GM21737 (cell line): ENCODE measurements at regions not wholly inside any gene's neighbourhood (a gene's known extent, or its start where the extent isn't known, plus 50 kb on each side); places are given as distances from the start of the nearest gene placed in this dataset.
"Not testable (repeated sequence)": the region's sequence is repeated elsewhere in the genome, so short reads cannot be mapped to it uniquely, and the experiment has no call there.

ENCODE experiments used
- ATAC-seq: cut with Tn5 transposase; IDR thresholded peaks from one replicate; pipeline ENCODE4 v1.9.1; 2021; ENCODE audit warnings: mild to moderate bottlenecking, moderate library complexity; ENCODE audit not compliant: unreplicated experiment

DNA sequence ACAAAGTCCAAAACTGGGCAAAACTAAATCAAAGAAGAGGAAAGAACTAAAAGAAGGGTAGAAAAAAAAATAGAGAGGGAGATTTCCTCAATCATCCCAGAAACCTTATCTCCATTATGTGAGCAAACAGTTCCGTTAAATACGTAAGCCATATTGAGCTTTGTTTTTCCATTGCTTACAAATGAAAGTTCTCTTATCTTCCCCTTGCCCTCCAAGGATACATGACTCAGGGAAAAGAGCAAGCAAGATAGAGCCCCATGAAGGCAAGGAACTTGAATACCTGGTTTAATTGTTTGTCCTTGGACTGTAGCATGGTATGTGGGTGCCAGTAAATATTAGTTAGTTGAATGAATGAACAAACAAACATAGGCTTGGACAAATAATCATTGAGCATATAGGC is 126.8 kb upstream of the USP15 start:
- no peak for ATAC-seq

DNA sequence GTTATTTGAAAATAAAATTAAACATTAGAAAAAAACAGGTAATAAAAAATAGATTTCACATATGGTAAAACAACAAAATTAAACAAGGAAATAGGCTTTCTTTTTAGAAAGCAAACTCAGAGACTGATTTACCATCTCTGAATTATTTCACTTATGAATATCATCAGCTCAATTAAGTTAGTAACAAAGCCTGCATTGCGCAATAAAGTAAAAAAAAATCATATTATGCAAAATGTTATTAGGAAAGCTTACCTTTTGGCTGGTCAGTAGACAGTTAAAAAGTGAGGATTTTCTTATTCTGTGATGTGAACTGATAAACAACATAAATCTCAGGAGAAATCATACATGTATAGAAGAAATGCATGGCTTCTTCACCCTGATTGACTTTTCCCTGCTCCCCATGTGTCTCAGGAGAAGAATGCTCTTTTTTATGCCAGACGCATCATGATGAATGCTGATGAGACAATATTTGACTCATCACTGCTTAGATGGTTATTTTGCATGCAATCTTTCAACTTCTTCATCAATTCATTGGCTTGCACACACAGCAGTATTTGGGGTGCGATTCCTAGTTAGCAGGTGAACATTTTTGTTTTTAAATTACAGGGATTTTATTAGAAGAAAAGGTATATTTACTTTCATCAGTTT is 124.5 kb upstream of the USP15 start:
- ATAC-seq: no peak

DNA sequence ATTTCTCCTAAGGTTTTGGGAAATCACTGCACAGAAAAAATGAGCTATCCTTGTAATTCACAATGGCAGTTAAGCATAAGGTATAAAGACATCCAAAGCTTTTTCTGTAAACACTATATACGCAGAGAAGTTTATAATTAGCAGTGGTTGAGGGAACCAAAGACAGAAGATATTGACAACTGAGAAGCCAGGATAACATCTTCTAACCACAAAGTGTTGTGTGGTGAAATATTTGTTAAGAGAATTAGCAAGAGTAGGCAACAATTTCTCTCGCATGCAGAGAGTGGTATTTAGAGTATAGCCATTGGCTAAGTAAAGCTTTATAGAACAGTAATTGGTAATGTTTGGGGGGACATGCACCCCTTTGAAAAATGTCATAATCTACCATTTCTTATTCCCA is 123.7 kb upstream of the USP15 start:
- ATAC-seq: no peak

DNA sequence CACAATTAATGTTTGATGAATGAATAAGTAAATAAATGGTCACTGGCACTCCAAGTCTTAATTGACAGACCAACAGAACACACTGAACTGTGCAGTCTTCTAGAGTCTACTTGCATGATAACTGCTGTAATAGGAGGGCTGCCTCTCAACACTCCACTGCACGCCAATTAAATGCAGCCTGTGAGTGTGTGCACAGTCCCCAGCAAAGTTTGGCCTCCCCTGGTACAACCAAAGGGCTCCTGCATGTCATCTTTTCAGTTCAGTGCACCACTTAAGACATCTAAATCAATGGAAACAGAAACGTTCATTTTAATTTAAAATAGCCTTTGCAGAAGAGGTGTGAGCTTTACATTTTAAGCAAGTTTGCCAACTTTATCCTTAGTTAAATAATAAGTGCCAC is 121.7 kb upstream of the USP15 start:
- no peak for ATAC-seq

DNA sequence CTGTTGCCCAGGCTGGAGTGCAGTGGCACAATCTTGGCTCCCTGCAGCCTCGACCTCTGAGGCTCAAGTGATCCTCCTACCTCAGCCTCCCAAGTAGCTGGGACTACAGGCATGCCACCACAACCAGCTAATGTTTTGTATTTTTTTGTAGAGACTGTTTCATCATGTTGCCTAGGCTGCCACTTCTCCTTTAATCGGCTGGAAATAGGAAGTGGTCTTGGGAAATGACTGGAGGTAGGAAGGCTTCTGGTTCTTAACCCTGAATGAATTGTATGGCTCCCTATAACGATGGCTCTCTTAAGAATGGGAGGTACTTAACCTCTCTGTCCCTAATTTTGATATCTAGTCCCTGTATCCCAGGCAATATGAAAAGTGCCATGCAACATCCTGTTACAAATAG is 113.9 kb upstream of the USP15 start:
- ATAC-seq: no peak

DNA sequence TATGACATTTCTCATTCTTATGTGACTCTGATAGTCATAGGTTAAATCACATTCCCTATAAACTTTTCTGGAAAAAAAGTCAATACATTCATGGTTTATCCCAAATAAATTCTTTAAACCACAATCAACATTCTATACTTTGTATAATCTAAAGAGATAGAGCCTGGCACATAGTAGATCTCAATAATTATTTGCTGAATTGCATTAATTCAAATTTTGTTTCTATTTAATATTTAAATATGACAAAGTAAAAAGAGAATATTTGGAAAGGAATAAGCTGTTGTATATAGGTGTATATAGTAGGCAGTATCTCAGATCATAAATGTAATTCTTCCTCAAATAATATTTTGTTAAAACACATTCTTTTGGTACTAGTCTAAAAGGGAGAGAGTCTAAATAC is 102.2 kb upstream of the USP15 start:
- ATAC-seq: no peak

DNA sequence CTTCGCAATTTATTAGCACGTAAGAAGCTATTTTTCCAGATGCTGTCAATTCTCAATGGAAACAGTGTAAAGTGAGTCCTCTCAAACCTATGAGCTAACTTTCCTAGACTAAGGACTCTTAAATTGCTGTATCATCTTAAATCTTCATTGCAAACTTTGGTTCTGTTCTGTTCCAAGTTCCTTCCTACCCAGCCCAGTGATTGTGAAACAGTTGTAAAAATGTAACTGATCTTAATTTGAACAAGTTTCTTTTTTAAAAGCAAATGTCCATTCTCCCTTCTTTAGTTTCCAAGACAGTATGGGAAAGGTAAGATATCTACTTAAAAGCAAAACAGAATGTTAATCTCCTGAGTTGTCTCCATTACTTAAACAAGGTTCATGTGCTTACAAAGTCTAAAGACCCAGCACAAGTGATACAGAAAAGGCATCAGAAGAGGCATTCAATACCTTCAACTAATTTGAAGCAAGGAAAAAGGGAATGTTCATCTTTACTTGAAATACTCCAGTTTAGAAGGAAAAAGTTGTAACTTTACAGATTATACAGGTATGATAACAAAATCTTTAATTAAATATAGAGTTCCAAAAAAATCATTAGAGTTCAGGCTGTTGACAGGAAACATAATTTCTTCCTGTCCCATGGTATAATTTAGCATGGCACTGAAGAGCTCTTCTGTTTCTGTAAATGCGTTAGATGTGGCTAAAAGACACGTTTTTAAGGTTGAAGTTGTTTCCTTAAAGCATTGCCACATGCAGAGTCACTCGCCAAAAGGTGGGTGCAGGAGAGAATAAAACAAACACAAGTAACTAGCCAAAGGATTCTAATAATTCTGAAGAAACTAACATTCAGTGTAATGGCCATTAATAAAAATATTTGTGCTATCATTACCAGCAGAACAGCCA is 101.5 kb upstream of the USP15 start:
- ATAC-seq: no peak

DNA sequence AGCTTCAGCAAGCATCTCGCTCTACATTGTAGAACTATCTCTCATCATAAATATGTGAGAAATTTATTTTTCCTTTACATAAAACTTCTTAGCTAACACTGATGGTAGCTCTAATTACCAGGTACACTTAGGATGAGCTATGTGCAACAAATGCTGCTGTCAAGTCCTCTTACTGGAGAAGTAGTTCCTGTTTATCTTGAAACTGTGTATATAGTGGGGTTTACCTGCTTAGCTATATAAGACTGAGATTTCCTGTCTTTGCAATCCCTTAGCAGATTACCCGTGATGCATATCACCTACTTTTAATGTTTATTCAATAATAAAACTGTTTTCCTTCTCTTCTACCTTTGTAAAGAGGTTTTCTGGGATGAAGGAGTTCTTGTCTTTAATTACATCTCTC is 98.0 kb upstream of the USP15 start:
- no peak for ATAC-seq

DNA sequence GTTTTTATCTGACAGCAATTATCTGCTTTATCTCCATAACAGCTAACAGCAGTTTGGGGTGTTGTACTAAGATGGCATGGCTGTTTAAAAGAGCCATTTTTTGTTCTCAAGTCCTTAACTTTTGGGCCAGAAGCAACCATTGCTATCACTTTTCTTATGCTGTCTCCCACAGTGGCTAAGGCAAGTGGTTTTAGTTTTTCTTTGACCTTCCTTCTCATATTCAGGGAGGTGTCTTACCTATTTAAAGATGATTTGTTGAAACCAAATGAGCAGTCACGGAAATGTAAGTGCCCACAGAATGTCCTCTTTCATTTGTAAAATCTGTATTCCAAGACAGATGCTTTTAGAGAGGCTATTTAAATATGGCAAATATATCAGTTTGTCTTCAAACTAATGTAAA is 96.8 kb upstream of the USP15 start:
- no peak for ATAC-seq

DNA sequence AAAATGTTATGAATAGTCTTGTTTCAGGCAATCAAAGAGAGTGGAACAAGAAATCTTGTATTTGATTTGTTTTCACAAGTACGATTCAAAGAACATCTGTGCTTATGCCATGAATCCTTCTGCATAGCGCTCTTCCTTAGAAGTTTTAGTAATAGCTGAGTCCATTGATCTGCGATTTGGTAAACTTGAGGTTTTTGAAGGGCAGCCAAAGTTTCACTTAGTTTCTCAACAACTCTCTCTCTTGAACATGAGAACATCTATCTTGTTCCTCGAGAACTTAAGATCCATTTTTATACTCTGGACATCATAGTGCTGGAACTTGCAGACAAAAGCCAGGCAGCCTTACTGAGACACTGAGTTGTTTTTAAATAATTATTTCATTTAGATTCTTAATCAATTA is 96.2 kb upstream of the USP15 start:
- ATAC-seq: no peak

DNA sequence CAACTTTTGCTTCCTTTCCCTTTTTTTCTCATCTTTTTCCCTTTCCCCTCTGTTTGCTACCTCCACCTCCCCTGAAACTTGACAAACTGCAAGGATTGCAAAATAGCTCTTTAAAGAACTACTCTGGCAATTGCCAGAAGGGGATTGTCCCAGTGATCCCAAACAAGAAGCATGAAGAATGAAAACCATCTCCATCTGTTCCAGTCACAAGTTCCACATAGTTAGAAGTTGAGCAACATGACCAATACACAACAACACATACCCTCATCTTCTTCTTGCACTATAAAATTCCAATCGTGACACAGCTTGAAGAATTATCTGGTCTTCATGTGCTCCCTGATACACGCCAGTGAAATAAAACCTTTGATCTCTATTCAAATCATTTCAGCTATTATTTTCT is 93.7 kb upstream of the USP15 start:
- no peak for ATAC-seq

DNA sequence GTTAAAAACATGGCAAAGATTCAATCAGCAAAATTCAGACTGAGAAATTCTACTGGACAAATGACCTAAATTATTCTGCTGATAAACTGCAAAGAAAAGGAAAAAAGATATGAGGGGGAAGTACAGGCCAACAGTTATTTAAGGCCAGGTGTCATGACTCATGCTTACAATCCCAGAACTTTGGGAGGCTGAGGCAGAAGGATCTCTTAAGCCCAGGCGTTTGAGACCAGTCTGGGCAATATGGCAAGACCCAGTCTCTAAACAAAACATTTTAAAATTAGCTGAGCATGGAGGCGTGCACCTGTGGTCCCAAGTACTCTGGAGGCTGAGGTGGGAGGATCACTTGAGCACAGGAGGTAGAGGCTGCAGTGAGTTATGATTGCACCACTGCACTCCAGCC is 91.8 kb upstream of the USP15 start:
- no peak for ATAC-seq

DNA sequence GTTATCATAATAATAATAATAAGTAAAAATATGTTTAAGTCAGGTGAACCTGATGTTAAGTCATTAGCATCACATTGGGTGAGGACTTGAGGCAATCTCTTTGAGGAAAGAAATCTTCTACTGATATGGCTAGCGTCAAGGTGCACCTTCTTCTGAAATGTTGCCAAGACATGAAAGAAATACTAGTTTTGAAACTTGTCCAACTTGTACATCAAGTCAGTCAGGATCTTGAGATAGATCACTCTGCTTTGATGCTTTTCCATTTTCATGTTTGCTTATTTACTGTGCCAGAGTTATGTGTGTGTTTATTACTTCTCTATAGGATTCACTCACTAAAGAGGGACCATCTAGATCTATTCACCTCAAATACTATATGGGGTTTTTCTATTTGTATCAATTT is 90.0 kb upstream of the USP15 start:
- ATAC-seq: no peak

DNA sequence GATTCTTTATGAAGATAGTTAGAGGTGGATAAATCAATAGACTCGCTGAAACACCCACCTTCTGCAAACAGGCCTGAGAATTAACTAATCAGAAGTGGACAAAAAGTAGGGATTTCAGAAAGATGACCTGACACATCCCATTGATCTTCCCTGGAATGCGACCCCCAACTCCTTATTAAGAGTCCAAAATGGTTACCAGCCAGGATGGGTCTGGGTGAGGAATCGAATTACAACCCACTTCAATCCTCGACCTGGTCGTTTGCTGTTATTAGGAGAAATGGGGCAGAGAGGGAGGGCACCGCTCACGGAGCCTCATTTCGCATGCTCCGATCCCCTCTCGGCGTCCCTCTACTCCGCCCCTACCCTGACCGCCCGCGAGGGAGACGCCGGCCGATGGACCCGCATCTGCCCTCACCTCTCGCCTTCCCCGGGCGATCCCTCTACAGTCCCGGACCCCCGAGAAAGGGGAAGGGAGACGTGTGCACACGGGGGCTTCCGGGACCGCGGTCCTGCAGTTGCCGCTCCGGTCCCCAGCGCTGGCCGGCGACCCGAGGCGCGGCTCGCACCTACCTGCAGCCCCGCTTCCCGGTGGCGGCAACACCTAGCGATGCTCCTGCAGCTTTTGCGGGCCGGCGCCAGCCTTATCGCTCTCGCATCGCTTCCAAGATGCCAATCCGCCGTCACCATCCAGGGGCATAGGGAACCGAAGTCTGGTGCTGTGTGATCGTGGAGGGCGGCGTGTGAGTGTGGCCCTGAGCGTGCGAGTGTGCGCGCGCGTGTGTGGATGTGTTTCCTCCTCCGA is 69.3 kb upstream of the USP15 start:
- ATAC-seq: no peak

DNA sequence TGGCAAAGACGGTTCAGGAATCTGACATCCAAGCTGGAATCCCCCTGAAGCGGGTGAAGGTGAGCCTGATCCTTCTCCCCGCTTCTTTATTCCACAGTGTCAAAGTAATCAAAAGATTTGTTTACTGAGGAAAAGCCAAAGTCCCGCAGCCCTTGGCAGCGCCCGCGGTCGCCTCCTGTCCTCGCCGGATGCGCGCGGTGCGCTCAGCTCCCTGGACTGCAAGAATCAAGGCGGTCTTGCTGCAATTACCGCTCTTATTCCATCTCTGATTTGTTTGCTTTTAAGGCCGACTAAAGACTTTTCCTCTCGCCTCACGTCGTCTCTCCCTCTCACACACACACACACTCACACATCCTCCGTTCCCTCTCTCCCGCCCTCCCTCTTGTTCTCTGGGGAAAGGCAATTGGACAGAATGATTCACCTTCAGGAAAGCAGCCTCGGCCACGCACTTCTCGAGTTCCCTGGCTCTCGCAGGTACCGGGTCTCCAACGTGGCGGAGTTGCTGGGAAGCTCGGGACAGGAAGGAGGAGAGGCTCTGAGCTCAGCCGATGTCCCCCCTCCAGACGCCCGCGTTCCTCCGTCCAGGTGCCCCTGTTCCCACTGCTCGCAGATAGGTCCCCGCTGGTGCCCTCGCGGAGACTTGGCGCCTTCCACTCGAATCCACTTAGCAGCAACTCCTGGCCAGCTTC is 68.6 kb upstream of the USP15 start:
- ATAC-seq: no peak

DNA sequence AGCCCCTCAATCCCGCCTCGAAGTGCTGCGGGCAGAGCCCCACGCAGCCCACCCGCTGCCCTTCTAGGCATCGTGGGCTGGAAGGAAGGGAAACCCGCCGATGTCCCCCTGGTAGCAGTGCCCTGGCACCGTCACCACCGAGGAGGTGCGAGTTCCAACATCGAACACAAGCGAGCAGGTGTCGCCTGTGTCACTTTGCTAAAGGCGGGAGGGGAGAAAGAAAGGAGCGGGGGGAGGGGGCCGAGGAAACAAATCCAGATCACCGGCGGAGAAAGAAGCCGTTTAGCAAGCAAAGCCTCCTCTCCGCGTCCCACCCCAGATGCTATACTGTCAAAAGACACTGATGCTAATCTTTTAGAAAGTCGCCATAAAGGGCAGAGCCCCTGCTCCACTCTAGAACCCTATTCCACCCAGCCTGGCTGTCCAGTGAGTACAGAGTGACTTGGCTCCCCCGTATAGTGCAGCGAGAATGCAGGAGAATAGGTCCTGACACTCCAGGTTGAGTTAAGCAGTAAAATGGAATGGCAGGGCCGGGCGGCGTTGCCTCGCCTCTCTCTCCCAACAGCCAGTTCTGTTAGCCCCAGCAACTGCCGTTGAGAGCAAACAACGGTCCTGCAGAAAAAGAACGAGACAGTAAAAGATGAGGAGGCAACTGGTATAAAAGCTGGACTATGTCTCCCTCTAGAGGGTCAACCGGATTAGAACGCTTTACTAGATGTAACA is 67.9 kb upstream of the USP15 start:
- peak; percentile 86 for ATAC-seq

DNA sequence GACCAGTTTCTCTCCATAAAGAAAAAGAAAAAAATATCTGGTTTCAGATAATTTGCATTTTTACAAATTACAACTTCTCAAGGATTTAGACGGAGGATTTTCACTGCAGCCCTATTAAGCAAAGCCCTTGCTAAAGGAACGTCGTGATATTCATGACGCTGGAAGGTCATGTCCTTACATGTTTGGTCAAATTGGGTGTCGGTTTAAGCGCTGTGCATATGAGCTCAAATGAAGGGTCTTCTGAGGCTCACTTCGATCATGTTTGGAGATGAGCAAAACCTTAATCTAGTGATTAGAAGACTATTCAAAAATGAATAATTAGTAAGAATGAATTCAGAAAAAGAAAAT is 67.3 kb upstream of the USP15 start:
- no peak for ATAC-seq

DNA sequence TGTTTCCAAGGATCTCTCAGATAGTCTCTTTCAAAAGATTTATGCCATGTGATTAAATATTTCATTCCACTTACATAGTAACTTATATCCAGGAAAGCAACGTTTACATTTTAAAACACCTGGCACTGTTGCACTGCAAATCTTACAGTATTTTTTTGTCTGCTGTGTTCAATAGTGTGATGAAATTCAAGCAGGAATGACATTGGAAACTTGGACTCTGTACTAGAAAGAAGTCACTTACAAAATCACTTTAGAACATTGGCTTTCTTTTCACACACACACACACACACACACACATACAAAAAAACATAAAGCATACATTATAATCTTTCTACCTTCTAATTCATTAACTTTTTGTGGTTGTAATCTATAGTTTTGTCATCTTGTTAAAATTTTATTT is 66.2 kb upstream of the USP15 start:
- no peak for ATAC-seq

DNA sequence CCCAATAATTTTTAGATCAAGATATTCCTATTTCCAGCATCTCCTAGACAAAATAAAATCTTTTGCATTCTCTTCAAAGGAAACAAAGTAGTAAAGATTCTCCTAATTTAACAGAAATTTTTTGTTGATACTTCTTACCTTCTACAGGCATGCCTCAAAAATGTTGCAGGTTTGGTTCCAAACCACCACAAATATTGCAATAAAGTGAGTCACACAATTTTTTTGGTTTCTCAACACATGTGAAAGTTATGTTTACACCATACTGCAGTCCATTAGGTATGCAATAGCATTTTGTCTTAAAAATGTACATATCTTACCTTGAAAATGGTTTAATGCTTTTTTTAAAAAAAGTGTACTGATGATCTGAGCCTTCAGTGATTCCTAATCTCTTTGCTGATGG is 65.6 kb upstream of the USP15 start:
- no peak for ATAC-seq

DNA sequence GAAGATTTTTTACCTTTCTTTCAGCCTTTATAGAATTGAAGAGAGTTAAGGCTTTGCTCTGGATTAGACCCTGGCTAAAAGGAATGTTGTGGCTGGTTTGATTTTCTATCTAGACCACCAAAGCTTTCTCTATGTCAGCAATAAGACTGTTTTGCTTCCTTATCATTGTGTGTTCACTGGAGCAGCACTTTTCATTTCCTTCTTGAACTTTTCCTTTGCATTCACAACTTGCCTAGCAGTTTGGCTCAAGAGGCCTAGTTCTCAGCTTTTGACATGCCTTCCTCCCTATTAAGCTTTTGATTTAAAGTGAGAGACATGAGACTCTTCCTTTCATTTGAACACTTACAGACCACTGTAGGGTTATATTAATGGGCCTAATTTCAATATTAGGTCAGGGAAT is 64.1 kb upstream of the USP15 start:
- no peak for ATAC-seq

DNA sequence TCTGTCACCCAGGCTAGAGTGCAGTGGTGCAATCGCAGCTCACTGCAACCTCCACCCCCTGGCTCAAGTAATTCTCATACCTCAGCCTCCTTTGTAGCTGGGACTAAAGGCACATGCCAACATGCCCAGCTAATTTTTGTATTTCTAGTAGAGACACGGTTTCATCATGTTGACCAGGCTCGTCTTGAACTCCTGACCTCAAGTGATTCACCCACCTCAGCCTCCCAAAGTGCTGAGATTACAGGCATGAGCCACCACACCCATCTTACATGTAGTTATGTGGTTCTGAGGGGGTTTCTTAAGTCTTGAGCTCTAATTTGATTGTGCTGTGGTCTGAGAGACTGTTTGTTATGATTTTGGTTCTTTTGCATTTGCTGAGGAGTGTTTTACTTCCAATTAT is 57.3 kb upstream of the USP15 start:
- ATAC-seq: not testable (repeated sequence)
